Ectodermal cell (in vitro differentiated cells): ENCODE measurements at regions not wholly inside any gene's neighbourhood (a gene's known extent, or its start where the extent isn't known, plus 50 kb on each side); places are given as distances from the start of the nearest gene placed in this dataset.

ENCODE experiments used
- H3K27ac ChIP-seq: 2 replicates; pipeline ENCODE4 v1.7.0; 2013; ENCODE audit warnings: mild to moderate bottlenecking, low read depth, low read length; ENCODE audit not compliant: insufficient read depth, poor library complexity, severe bottlenecking
- H3K27me3 ChIP-seq: 2 replicates; pipeline ENCODE4 v1.7.0; 2013; ENCODE audit warnings: mild to moderate bottlenecking, low read length; ENCODE audit not compliant: insufficient read depth, control insufficient read depth, poor library complexity, severe bottlenecking
- H3K36me3 ChIP-seq: one replicate; pipeline ENCODE4 v1.7.0; 2013; ENCODE audit warnings: low read length; ENCODE audit not compliant: control insufficient read depth, insufficient read depth
- H3K4me1 ChIP-seq: one replicate; pipeline ENCODE4 v1.7.0; 2013; ENCODE audit warnings: low read length; ENCODE audit not compliant: control insufficient read depth, insufficient read depth
- H3K4me3 ChIP-seq: 2 replicates; pipeline ENCODE4 v1.7.0; 2013; ENCODE audit warnings: low read depth, low read length, control low read depth; ENCODE audit not compliant: insufficient read depth
- H3K9me3 ChIP-seq: 2 replicates; pipeline ENCODE4 v1.7.0; 2013; ENCODE audit warnings: mild to moderate bottlenecking, low read length, moderate library complexity; ENCODE audit not compliant: control insufficient read depth
- WGBS, 2 experiments: methylation state at CpG; one replicate each; pipeline ENCODE4 v1.1.7; 2013; ENCODE audit warnings: missing lambda C conversion rate in 2 of 2; 5-methylcytosine and 5-hydroxymethylcytosine counted together

GRCh38 chr19:28213470-28214082 is 999.4 kb downstream of the UQCRFS1 start:
- no peak overlapping the region for H3K4me3 ChIP-seq
- peaks cover 4% of the 10 kb centered on the region for H3K4me1 ChIP-seq
- WGBS, 2 experiments = 94% methylated on average over 6 of the region's 6 CpGs
- H3K27ac ChIP-seq = no peak overlapping the region
- H3K27me3 ChIP-seq = no peaks in the 10 kb centered on the region
- H3K36me3 ChIP-seq = no peaks in the 10 kb centered on the region
- no peaks in the 10 kb centered on the region for H3K9me3 ChIP-seq

GRCh38 chr19:28210886-28211285 is 1002.1 kb downstream of the UQCRFS1 start:
- Histone ChIP-seq H3K4me3 (no peak overlapping the region), H3K27ac (no peak overlapping the region), H3K4me1 (no peaks in the 10 kb centered on the region), H3K9me3 (no peaks in the 10 kb centered on the region), H3K27me3 (no peaks in the 10 kb centered on the region), H3K36me3 (no peaks in the 10 kb centered on the region)
- 86 to 97% methylated on average over 2 of the region's 2 CpGs for WGBS, 2 experiments

GRCh38 chr19:28208745-28209144 is 1004.2 kb downstream of the UQCRFS1 start:
- Histone ChIP-seq H3K4me1 (no peaks in the 10 kb centered on the region), H3K27ac (no peak overlapping the region), H3K27me3 (no peaks in the 10 kb centered on the region), H3K9me3 (no peaks in the 10 kb centered on the region), H3K36me3 (no peaks in the 10 kb centered on the region), H3K4me3 (no peak overlapping the region)
- WGBS, 2 experiments = 82 to 84% methylated on average over 10 of the region's 10 CpGs

- WGBS, 2 experiments = 90 to 93% methylated on average over 7 of the region's 7 CpGs
- Histone ChIP-seq H3K9me3 (no peaks in the 10 kb centered on the region), H3K27me3 (no peaks in the 10 kb centered on the region), H3K36me3 (no peaks in the 10 kb centered on the region), H3K4me3 (no peak overlapping the region), H3K27ac (no peak overlapping the region), H3K4me1 (no peaks in the 10 kb centered on the region)
Observed at GRCh38 chr19:28207244-28207643, 1005.7 kb downstream of the UQCRFS1 start.

- Histone ChIP-seq H3K36me3 (no peaks in the 10 kb centered on the region), H3K4me3 (no peak overlapping the region), H3K4me1 (no peaks in the 10 kb centered on the region), H3K27ac (no peak overlapping the region), H3K9me3 (no peaks in the 10 kb centered on the region), H3K27me3 (no peaks in the 10 kb centered on the region)
- 94% methylated on average over 5 of the region's 5 CpGs for WGBS, 2 experiments
Observed at GRCh38 chr19:28201462-28201943, 1011.4 kb downstream of the UQCRFS1 start.

- Histone ChIP-seq H3K27ac (no peak overlapping the region), H3K4me1 (peaks cover 3% of the 10 kb centered on the region), H3K9me3 (no peaks in the 10 kb centered on the region), H3K36me3 (no peaks in the 10 kb centered on the region), H3K27me3 (no peaks in the 10 kb centered on the region), H3K4me3 (no peak overlapping the region)
- WGBS, 2 experiments = 94 to 95% methylated on average over 6 of the region's 6 CpGs
Observed at GRCh38 chr19:28199323-28199722, 1013.6 kb downstream of the UQCRFS1 start.

GRCh38 chr19:28196961-28197360 is 1016.0 kb downstream of the UQCRFS1 start:
- Histone ChIP-seq H3K27me3 (no peaks in the 10 kb centered on the region), H3K4me3 (no peak overlapping the region), H3K4me1 (peaks cover 3% of the 10 kb centered on the region), H3K9me3 (no peaks in the 10 kb centered on the region), H3K27ac (no peak overlapping the region), H3K36me3 (no peaks in the 10 kb centered on the region)
- WGBS, 2 experiments = 92 to 93% methylated on average over 7 of the region's 7 CpGs

GRCh38 chr19:28196101-28196500 is 1016.9 kb downstream of the UQCRFS1 start:
- Histone ChIP-seq H3K36me3 (no peaks in the 10 kb centered on the region), H3K4me3 (no peak overlapping the region), H3K4me1 (peaks cover 3% of the 10 kb centered on the region), H3K27me3 (no peaks in the 10 kb centered on the region), H3K27ac (no peak overlapping the region), H3K9me3 (no peaks in the 10 kb centered on the region)
- 87 to 91% methylated on average over 2 to 3 of the region's 3 CpGs for WGBS, 2 experiments

GRCh38 chr19:28185646-28186045 is 1027.3 kb downstream of the UQCRFS1 start:
- Histone ChIP-seq H3K36me3 (no peaks in the 10 kb centered on the region), H3K4me1 (peaks cover 4% of the 10 kb centered on the region), H3K4me3 (no peak overlapping the region), H3K9me3 (no peaks in the 10 kb centered on the region), H3K27me3 (no peaks in the 10 kb centered on the region), H3K27ac (no peak overlapping the region)
- WGBS, 2 experiments = 89 to 91% methylated on average over 3 of the region's 3 CpGs

- no peaks in the 10 kb centered on the region for H3K27me3 ChIP-seq
- H3K36me3 ChIP-seq = no peaks in the 10 kb centered on the region
- H3K4me3 ChIP-seq = no peak overlapping the region
- peaks cover 4% of the 10 kb centered on the region for H3K4me1 ChIP-seq
- H3K27ac ChIP-seq = no peak overlapping the region
- H3K9me3 ChIP-seq = no peaks in the 10 kb centered on the region
Observed at GRCh38 chr19:28184997-28185396, 1028.0 kb downstream of the UQCRFS1 start.

GRCh38 chr19:28176193-28176592 is 1036.8 kb downstream of the UQCRFS1 start:
- H3K27ac ChIP-seq = no peak overlapping the region
- 88 to 94% methylated on average over 1 of the region's 1 CpG for WGBS, 2 experiments
- H3K36me3 ChIP-seq = no peaks in the 10 kb centered on the region
- H3K4me1 ChIP-seq = no peaks in the 10 kb centered on the region
- no peaks in the 10 kb centered on the region for H3K27me3 ChIP-seq
- peaks cover 4% of the 10 kb centered on the region for H3K9me3 ChIP-seq
- H3K4me3 ChIP-seq = no peak overlapping the region
